ENCODE measurements at regions not wholly inside any gene's neighbourhood (a gene's known extent, or its start where the extent isn't known, plus 50 kb on each side); places are given as distances from the start of the nearest gene placed in this dataset.
"Not testable (repeated sequence)": the region's sequence is repeated elsewhere in the genome, so short reads cannot be mapped to it uniquely, and the experiment has no call there.

DNA sequence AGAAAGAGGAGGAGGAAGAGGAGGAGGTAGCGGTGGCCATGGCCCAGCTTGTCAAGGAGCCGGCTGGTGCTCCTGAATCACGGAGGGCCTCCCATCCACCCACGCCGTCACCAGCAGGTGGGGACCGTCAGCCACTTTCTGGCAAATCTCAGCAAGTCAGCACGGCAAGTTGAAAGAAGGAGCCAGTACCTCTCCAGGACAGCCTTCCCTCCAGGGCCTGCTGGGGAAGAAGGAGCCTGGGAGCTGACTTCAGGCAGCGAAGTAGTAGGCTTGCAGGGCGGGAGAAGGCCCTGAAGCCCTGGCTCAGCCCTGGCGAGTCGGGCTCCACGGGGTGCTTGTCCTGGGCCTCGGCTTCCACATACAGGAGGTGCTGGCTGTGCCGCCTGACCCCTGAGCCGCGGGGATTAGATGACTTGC lies 99.2 kb upstream of the TRPM1 start:
- Histone ChIP-seq H3K27me3 (no peaks in the 10 kb centered on the region), H3K36me3 (no peaks in the 10 kb centered on the region), H3K4me1 (peaks cover 9% of the 10 kb centered on the region), H3K9me3 (no peaks in the 10 kb centered on the region), H3K27ac (no peak overlapping the region), H3K4me3 (no peak overlapping the region)
- 46% methylated on average over 11 of the region's 16 CpGs for WGBS
- TF ChIP-seq, protein P1, sequence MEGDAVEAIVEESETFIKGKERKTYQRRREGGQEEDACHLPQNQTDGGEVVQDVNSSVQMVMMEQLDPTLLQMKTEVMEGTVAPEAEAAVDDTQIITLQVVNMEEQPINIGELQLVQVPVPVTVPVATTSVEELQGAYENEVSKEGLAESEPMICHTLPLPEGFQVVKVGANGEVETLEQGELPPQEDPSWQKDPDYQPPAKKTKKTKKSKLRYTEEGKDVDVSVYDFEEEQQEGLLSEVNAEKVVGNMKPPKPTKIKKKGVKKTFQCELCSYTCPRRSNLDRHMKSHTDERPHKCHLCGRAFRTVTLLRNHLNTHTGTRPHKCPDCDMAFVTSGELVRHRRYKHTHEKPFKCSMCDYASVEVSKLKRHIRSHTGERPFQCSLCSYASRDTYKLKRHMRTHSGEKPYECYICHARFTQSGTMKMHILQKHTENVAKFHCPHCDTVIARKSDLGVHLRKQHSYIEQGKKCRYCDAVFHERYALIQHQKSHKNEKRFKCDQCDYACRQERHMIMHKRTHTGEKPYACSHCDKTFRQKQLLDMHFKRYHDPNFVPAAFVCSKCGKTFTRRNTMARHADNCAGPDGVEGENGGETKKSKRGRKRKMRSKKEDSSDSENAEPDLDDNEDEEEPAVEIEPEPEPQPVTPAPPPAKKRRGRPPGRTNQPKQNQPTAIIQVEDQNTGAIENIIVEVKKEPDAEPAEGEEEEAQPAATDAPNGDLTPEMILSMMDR (IDR thresholded peaks at IDR 0.05), result peak in 1 of 2 donors; percentile 27
- TF ChIP-seq EP300 (IDR thresholded peaks at IDR 0.05) (no peak), POLR2AphosphoS5 (IDR thresholded peaks at IDR 0.05) (no peak)
- no peak for DNase-seq (ENCODE audit: low spot score in 2 of 2)

DNA sequence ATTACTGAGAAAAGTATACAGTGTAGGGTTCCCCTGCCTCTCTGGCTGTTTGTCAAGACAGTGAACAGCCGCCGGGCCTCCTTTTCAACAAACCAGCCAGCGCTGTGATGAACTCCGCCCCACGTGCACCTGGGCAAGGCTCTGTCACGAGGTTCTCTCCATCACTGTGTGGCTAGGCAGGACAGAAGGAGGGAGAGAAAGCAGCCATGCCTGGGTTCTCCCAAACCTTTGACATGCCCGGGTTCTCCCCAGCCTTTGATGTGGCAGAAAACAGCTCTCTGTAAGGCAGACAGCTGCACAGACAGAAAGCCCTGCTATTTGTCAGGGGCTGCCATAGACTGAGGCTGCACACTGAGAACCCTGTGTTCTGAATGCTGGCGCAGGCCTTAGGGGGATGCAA lies 101.4 kb upstream of the TRPM1 start:
- H3K4me1 ChIP-seq, result peaks cover 9% of the 10 kb centered on the region
- 50% methylated on average over 2 of the region's 8 CpGs for WGBS
- TF ChIP-seq EP300 (IDR thresholded peaks at IDR 0.05), result no peak
- TF ChIP-seq, protein P1 (IDR thresholded peaks at IDR 0.05), result no peak
- TF ChIP-seq POLR2A (IDR thresholded peaks at IDR 0.05), result no peak
- TF ChIP-seq POLR2AphosphoS5 (IDR thresholded peaks at IDR 0.05), result no peak
- H3K9me3 ChIP-seq, result no peaks in the 10 kb centered on the region
- H3K27ac ChIP-seq, result no peak overlapping the region
- DNase-seq (ENCODE audit: low spot score in 2 of 2), result no peak
- no peak overlapping the region for H3K4me3 ChIP-seq
- no peaks in the 10 kb centered on the region for H3K27me3 ChIP-seq
- H3K36me3 ChIP-seq, result no peaks in the 10 kb centered on the region

DNA sequence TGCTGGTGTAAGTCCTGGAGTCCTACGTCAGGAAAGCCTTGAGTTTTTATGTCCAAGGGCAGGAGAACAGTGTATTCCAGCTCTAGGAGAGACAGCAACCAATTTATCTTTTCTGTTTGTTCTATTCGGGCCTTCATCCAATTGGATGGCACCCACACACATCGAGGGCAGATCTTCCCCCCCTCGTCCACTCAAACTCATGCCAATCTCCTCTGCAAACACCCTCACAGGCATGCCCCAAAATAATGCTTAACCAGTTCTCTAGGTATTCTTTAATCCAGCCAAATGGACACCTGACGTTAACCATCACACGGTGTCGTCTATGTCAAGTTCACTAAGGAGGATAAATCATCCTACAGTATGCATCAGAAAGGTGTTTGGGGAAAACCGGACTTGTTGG lies 102.5 kb upstream of the TRPM1 start:
- DNase-seq (ENCODE audit: low spot score in 2 of 2), result no peak

DNA sequence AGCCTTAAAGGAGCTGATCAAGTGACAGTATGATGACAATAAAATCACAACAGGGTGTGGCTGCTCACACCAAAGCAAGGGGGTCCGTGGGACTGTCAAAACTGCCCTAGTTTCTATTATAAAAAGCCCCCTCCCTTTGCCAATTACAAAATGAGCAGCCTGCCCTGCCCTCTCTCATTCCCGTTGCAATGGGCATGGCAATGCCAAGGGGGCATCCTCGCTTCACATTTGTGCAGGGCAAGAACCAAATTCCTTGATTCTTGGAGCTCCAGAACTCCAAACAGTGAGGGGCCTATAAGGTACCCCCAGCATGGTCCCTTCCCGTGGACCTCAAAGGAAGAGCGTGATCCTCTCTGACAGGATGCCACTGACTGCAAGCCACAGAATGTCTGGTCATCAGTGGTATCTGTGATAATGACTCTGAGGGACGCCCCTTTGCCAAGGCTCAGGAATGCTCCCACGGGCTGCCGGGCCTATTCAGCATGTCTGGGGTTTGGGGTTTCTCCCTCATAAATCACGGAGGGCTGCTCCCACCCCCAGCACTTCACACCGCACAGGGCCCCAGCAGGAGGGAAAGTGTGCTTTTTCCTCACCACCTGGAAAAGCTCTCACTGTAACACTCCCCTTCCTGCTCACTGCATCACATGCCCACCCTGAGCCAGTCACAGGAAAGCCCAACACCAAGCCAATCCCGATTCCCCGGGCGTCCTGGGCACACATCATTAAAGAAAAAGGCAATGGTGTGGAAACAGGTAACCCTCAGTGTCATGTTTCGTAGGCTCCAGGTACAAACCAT lies 105.1 kb upstream of the TRPM1 start:
- 69% methylated on average over 9 of the region's 14 CpGs for WGBS
- Histone ChIP-seq H3K36me3 (no peaks in the 10 kb centered on the region), H3K9me3 (no peaks in the 10 kb centered on the region), H3K27me3 (no peaks in the 10 kb centered on the region), H3K4me1 (peaks cover 6% of the 10 kb centered on the region), H3K27ac (no peak overlapping the region), H3K4me3 (no peak overlapping the region)
- TF ChIP-seq, protein P1 (IDR thresholded peaks at IDR 0.05), result no peak
- no peak for TF ChIP-seq POLR2A (IDR thresholded peaks at IDR 0.05)
- no peak for TF ChIP-seq POLR2AphosphoS5 (IDR thresholded peaks at IDR 0.05)
- TF ChIP-seq EP300 (IDR thresholded peaks at IDR 0.05), result no peak
- peak in 1 of 2 donors; percentile 62 for DNase-seq (ENCODE audit: low spot score in 2 of 2)

More for the DNA sequence above, 102.5 kb upstream of the TRPM1 start:
- H3K27ac ChIP-seq, result no peak overlapping the region
- H3K36me3 ChIP-seq, result no peaks in the 10 kb centered on the region
- H3K9me3 ChIP-seq, result no peaks in the 10 kb centered on the region
- no peak overlapping the region for H3K4me3 ChIP-seq
- TF ChIP-seq EP300 (IDR thresholded peaks at IDR 0.05) (no peak), POLR2AphosphoS5 (IDR thresholded peaks at IDR 0.05) (no peak), POLR2A (IDR thresholded peaks at IDR 0.05) (no peak)
- TF ChIP-seq, protein P1 (IDR thresholded peaks at IDR 0.05), result no peak
- H3K4me1 ChIP-seq, result peaks cover 9% of the 10 kb centered on the region
- H3K27me3 ChIP-seq, result no peaks in the 10 kb centered on the region
- WGBS, result 70% methylated on average over 8 of the region's 8 CpGs

DNA sequence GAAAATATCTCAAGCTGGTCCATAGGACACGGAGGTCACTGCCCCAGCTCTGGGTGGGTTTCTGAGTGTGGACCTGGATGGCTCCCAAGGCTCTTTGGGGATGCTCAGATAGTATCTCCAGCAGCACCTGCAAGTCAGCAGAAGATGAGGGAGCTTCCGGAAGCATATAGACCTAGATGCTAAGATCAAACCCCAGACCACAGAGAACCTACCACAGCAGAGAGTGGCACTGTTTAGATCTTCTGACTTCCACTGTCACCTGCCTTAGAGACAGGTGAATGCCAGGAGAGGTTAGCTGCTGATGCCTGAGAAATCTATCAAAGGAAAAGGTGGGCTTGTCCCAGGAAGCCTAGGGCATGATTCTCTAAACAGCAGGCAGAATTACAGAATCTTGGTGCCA lies 105.7 kb upstream of the TRPM1 start:
- Histone ChIP-seq H3K27me3 (no peaks in the 10 kb centered on the region), H3K36me3 (no peaks in the 10 kb centered on the region), H3K4me3 (no peak overlapping the region), H3K4me1 (peaks cover 13% of the 10 kb centered on the region), H3K27ac (no peak overlapping the region), H3K9me3 (no peaks in the 10 kb centered on the region)
- DNase-seq (ENCODE audit: low spot score in 2 of 2), result peak in 1 of 2 donors; percentile 35
- no peak for TF ChIP-seq POLR2A (IDR thresholded peaks at IDR 0.05)
- TF ChIP-seq, protein P1 (IDR thresholded peaks at IDR 0.05), result no peak
- TF ChIP-seq EP300 (IDR thresholded peaks at IDR 0.05), result no peak
- TF ChIP-seq POLR2AphosphoS5 (IDR thresholded peaks at IDR 0.05), result no peak
- WGBS, result 100% methylated on average over 1 of the region's 2 CpGs

DNA sequence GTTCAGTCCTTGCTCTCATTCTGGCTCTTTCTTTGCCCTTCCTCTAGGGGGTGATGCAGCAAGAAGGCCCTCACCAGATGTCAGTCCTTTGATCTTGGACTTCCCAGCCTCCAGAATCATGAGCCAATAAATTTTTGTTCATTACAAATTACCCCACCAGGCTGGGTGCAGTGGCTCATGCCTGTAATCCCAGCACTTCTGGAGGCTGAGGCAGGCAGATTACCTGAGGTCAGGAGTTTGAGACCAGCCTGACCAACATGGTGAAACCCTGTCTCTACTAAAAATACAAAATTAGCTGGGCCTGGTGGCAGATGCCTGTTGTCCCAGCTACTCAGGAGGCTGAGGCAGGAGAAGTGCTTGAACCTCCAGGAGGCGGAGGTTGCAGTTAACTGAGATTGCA lies 106.3 kb upstream of the TRPM1 start:
- not testable (repeated sequence) for DNase-seq (ENCODE audit: low spot score in 2 of 2); H3K27ac ChIP-seq; H3K9me3 ChIP-seq; H3K4me3 ChIP-seq; H3K27me3 ChIP-seq; H3K36me3 ChIP-seq
- H3K4me1 ChIP-seq, result peaks cover 19% of the 10 kb centered on the region
- WGBS, result 92% methylated on average over 1 of the region's 1 CpG

Data from suprapubic skin (tissue), 4 donors.